HepG2 (cell line): ENCODE measurements at regions not wholly inside any gene's neighbourhood (a gene's known extent, or its start where the extent isn't known, plus 50 kb on each side); places are given as distances from the start of the nearest gene placed in this dataset.

Experiments used
- ATAC-seq: fragments of 200-7000 bp; cut with Tn5 transposase; 3 replicates; pipeline ENCODE4 v1.9.1; 2020; ENCODE audit warnings: mild to moderate bottlenecking, moderate library complexity
- BruUV-seq: library from RNA; stranded (reverse); fragments of 400-500 nt; replicated peaks from 2 replicates; lab custom pipeline; 2021; lab: Mats Ljungman, UMichigan
- CTCF ChIA-PET: fragments of 300-600 bp; formaldehyde crosslinking; extraction: SDS; loops from one replicate; lab custom pipeline; 2021; ENCODE audit warnings: low total read pairs, inconsistent platforms, low intra/inter-chr PET ratio; lab: Yijun Ruan, JAX
- POLR2A ChIA-PET: fragments of 350-600 bp; sonication (Branson Sonifier 250); formaldehyde crosslinking; loops from one replicate; lab custom pipeline; 2020; ENCODE audit warnings: antibody characterized with exemption, inconsistent platforms; lab: Yijun Ruan, JAX
- DNase-seq: peaks from one replicate; pipeline ENCODE4 v3.0.0-alpha.2; 2015; ENCODE audit warnings: low spot score
- FAIRE-seq: peaks from 3 replicates; lab custom pipeline; 2011; peaks lifted over from hg19 to GRCh38; lab: Jason Lieb, UNC
- H2AFZ ChIP-seq: one replicate; pipeline ENCODE4 v1.6.1; 2011; ENCODE audit warnings: low read length, inconsistent platforms
- H3K27ac ChIP-seq: fragments of 300-600 bp; 3 replicates; pipeline ENCODE4 v1.8.0; 2011; ENCODE audit warnings: mixed run types, mild to moderate bottlenecking, mixed read lengths, low read length, inconsistent platforms; ENCODE audit not compliant: insufficient read depth; ENCODE audit errors: extremely low read length
- H3K27me3 ChIP-seq, 2 experiments: fragments of 200-600 bp in 1 of 2; 2 replicates in 1 of 2; 3 replicates in 1 of 2; pipeline versions ENCODE4 v1.6.0 to v1.8.0; 2011; ENCODE audit warnings: low read length in 2 of 2, mild to moderate bottlenecking in 2 of 2, moderate library complexity in 2 of 2, inconsistent platforms in 1 of 2; ENCODE audit not compliant: insufficient read depth in 2 of 2, control insufficient read depth in 1 of 2
- H3K36me3 ChIP-seq, 2 experiments: fragments of 200-600 bp in 1 of 2; replicated peaks in 1 of 2; 2 replicates in 1 of 2; 3 replicates in 1 of 2; pipeline versions ENCODE4 v1.5.1 to v1.8.0; 2011; ENCODE audit warnings: low read length in 2 of 2, inconsistent platforms in 1 of 2; ENCODE audit not compliant: insufficient read depth in 2 of 2, control insufficient read depth in 1 of 2
- H3K4me1 ChIP-seq: 2 replicates; pipeline ENCODE4 v1.5.1; 2012; ENCODE audit warnings: low read length, inconsistent platforms; ENCODE audit not compliant: insufficient read depth
- H3K4me2 ChIP-seq: 2 replicates; pipeline ENCODE4 v1.6.0; 2011; ENCODE audit warnings: low read depth, low read length, inconsistent platforms
- H3K4me3 ChIP-seq, 3 experiments: fragments of 200-600 bp in 1 of 3; sonication (generic), shearing (Covaris generic) in 1 of 3; replicated peaks in 1 of 3; 2 replicates each; pipeline ENCODE4 v1.5.1; 2011 to 2016; ENCODE audit warnings: low read length in 3 of 3, inconsistent platforms in 2 of 3, low read depth in 2 of 3, mild to moderate bottlenecking in 2 of 3, control low read depth in 1 of 3, mixed read lengths in 1 of 3; ENCODE audit not compliant: insufficient read depth in 1 of 3
- H3K79me2 ChIP-seq: one replicate; pipeline ENCODE4 v1.6.1; 2011; ENCODE audit warnings: low read length, inconsistent platforms; ENCODE audit not compliant: insufficient read depth
- H3K9ac ChIP-seq: 2 replicates; pipeline ENCODE4 v1.6.0; 2011; ENCODE audit warnings: mild to moderate bottlenecking, low read depth, low read length, inconsistent platforms; ENCODE audit not compliant: insufficient read depth
- H3K9me3 ChIP-seq: 2 replicates; pipeline ENCODE4 v1.5.1; 2012; ENCODE audit warnings: mild to moderate bottlenecking, low read length
- H4K20me1 ChIP-seq: 2 replicates; pipeline ENCODE4 v1.6.0; 2011; ENCODE audit warnings: inconsistent platforms, mild to moderate bottlenecking, low read length, moderate library complexity; ENCODE audit not compliant: insufficient read depth
- BCL3 ChIP-seq: sonication (generic); formaldehyde crosslinking; IDR thresholded peaks from 2 replicates; pipeline ENCODE4 v1.5.1; 2020; ENCODE audit warnings: mild to moderate bottlenecking, missing genetic modification reagents, moderate library complexity
- CHD2 ChIP-seq: IDR thresholded peaks from 2 replicates; pipeline ENCODE4 v1.6.1; 2011; ENCODE audit warnings: low read depth, low read length, improper control_type of control experiment
- SMAD1 ChIP-seq: sonication (generic); formaldehyde crosslinking; IDR thresholded peaks from 2 replicates; pipeline ENCODE4 v1.4.0; 2020; ENCODE audit warnings: missing genetic modification reagents, low read depth, mild to moderate bottlenecking, borderline replicate concordance
- ZNF629 ChIP-seq: sonication (generic); formaldehyde crosslinking; conservative IDR thresholded peaks from 2 replicates; pipeline ENCODE4 v1.5.0; 2020; ENCODE audit warnings: missing genetic modification reagents
- ZNF687 ChIP-seq: sonication (generic); formaldehyde crosslinking; IDR thresholded peaks from 2 replicates; pipeline ENCODE4 v1.5.1; 2020; ENCODE audit warnings: mild to moderate bottlenecking, missing genetic modification reagents, moderate library complexity
- WGBS: methylation state at CpG from one replicate; pipeline ENCODE4 v1.1.6; 2017; ENCODE audit warnings: low lambda C conversion rate; 5-methylcytosine and 5-hydroxymethylcytosine counted together
- in situ Hi-C: cut with HindIII; loops from 2 replicates; pipeline ENCODE4 v1.10.0; 2017; ENCODE audit warnings: low pct_unique_long_range_greater_than_20kb; ENCODE audit not compliant: extremely low pct_ligation_motif_present
- intact Hi-C: fragments of 100-400 bp; cut with micrococcal nuclease; formaldehyde crosslinking; loops from one replicate; pipeline ENCODE4 v1.10.0; 2022; ENCODE audit not compliant: unreplicated experiment

- in situ Hi-C loops (loop anchor here (10.0 kb wide), 1 partner anchor 277 kb away; no protein-coding TSS in a partner anchor), intact Hi-C loops (no loop called here)
- POLR2A ChIA-PET, result interaction anchor here (0.8 kb wide), 1 partner anchor 287 kb away, joined by 3 read pairs; no protein-coding TSS in a partner anchor
Measured at GRCh38 chr9:129337336-129338140, 159.5 kb upstream of the IER5L start.

More at GRCh38 chr9:129337336-129338140, 159.5 kb upstream of the IER5L start:
- TF ChIP-seq CHD2, result no peak
- TF ChIP-seq SMAD1 (CRISPR knock-in tag), result no peak
- TF ChIP-seq ZNF687, result peak; percentile 32; the same call in 1 of the 2 replicates
- TF ChIP-seq BCL3 (CRISPR knock-in tag), result no peak
- TF ChIP-seq ZNF629 (CRISPR knock-in tag), result peak; percentile 76; the same call in 1 of the 2 replicates
- WGBS, result 93% methylated on average over 25 of the region's 27 CpGs
- CTCF ChIA-PET, result no interaction called here
- no TSS peak for BruUV-seq
- Histone ChIP-seq H3K27me3 (no peaks in the 10 kb centered on the region), H3K27ac (no peak overlapping the region), H3K9ac (no peak overlapping the region), H3K4me3 (no peak overlapping the region), H3K36me3 (no peaks in the 10 kb centered on the region), H4K20me1 (no peaks in the 10 kb centered on the region), H2AFZ (no peak overlapping the region), H3K4me1 (peaks cover 75% of the 10 kb centered on the region), H3K4me2 (no peak overlapping the region), H3K9me3 (no peaks in the 10 kb centered on the region), H3K79me2 (no peaks in the 10 kb centered on the region)
- ATAC-seq (no peak), FAIRE-seq (no peak), DNase-seq (no peak)
